ENCODE measurements at regions not wholly inside any gene's neighbourhood (a gene's known extent, or its start where the extent isn't known, plus 50 kb on each side); places are given as distances from the start of the nearest gene placed in this dataset.

GRCh38 chr21:16342932-16343331 is 613.1 kb downstream of the USP25 start:
- TF ChIP-seq CTCF (IDR thresholded peaks at IDR 0.05 in 4 of 5, conservative IDR thresholded peaks at IDR 0.05 in 1 of 5) (no peak), POLR2A (IDR thresholded peaks at IDR 0.05) (no peak)

Data from gastrocnemius medialis (tissue), 4 donors.